ENCODE measurements at regions not wholly inside any gene's neighbourhood (a gene's known extent, or its start where the extent isn't known, plus 50 kb on each side); places are given as distances from the start of the nearest gene placed in this dataset.
"Not testable (repeated sequence)": the region's sequence is repeated elsewhere in the genome, so short reads cannot be mapped to it uniquely, and the experiment has no call there.

DNA sequence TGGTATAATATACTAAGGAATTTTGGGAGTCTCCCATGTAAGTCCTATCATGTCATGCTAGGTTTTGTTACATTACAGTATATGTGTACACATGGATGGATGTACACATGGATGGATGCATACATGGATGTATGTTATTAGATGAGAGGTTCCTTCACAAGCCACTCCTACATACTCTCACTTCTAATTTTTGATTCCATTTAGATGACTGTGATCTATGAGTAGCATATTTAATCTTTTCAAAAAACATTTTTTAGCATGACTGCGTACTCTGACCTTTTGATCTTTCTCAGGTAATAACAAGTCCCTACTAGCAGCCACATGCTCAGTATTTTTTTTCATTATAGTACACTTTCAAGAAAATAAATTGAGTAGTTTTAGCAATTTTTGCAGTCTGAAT is 441.8 kb downstream of the SLITRK1 start:
- DNase-seq (ENCODE audit: low read depth in 1 of 2, low spot score in 1 of 2), result no peak
- no peak for TF ChIP-seq SPI1 (IDR thresholded peaks at IDR 0.05; ENCODE audit: borderline replicate concordance, low read depth)
- TF ChIP-seq, protein P1, sequence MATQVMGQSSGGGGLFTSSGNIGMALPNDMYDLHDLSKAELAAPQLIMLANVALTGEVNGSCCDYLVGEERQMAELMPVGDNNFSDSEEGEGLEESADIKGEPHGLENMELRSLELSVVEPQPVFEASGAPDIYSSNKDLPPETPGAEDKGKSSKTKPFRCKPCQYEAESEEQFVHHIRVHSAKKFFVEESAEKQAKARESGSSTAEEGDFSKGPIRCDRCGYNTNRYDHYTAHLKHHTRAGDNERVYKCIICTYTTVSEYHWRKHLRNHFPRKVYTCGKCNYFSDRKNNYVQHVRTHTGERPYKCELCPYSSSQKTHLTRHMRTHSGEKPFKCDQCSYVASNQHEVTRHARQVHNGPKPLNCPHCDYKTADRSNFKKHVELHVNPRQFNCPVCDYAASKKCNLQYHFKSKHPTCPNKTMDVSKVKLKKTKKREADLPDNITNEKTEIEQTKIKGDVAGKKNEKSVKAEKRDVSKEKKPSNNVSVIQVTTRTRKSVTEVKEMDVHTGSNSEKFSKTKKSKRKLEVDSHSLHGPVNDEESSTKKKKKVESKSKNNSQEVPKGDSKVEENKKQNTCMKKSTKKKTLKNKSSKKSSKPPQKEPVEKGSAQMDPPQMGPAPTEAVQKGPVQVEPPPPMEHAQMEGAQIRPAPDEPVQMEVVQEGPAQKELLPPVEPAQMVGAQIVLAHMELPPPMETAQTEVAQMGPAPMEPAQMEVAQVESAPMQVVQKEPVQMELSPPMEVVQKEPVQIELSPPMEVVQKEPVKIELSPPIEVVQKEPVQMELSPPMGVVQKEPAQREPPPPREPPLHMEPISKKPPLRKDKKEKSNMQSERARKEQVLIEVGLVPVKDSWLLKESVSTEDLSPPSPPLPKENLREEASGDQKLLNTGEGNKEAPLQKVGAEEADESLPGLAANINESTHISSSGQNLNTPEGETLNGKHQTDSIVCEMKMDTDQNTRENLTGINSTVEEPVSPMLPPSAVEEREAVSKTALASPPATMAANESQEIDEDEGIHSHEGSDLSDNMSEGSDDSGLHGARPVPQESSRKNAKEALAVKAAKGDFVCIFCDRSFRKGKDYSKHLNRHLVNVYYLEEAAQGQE (IDR thresholded peaks at IDR 0.05; ENCODE audit: insufficient replicate concordance, low read depth), result no peak
- no peak for TF ChIP-seq GABPA (IDR thresholded peaks at IDR 0.05; ENCODE audit: low read depth)
- TF ChIP-seq, protein P2, sequence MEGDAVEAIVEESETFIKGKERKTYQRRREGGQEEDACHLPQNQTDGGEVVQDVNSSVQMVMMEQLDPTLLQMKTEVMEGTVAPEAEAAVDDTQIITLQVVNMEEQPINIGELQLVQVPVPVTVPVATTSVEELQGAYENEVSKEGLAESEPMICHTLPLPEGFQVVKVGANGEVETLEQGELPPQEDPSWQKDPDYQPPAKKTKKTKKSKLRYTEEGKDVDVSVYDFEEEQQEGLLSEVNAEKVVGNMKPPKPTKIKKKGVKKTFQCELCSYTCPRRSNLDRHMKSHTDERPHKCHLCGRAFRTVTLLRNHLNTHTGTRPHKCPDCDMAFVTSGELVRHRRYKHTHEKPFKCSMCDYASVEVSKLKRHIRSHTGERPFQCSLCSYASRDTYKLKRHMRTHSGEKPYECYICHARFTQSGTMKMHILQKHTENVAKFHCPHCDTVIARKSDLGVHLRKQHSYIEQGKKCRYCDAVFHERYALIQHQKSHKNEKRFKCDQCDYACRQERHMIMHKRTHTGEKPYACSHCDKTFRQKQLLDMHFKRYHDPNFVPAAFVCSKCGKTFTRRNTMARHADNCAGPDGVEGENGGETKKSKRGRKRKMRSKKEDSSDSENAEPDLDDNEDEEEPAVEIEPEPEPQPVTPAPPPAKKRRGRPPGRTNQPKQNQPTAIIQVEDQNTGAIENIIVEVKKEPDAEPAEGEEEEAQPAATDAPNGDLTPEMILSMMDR (IDR thresholded peaks at IDR 0.05; ENCODE audit: insufficient read depth, low read length), result no peak
- TF ChIP-seq POLR2AphosphoS5 (IDR thresholded peaks at IDR 0.05; ENCODE audit: low read depth), result no peak
- Histone ChIP-seq H3K27me3 (ENCODE audit: insufficient read depth, poor library complexity, severe bottlenecking) (no peaks in the 10 kb centered on the region), H3K4me3 (replicated peaks; ENCODE audit: insufficient read depth, low read length) (no peak overlapping the region), H3K27ac (replicated peaks) (no peak overlapping the region)

DNA sequence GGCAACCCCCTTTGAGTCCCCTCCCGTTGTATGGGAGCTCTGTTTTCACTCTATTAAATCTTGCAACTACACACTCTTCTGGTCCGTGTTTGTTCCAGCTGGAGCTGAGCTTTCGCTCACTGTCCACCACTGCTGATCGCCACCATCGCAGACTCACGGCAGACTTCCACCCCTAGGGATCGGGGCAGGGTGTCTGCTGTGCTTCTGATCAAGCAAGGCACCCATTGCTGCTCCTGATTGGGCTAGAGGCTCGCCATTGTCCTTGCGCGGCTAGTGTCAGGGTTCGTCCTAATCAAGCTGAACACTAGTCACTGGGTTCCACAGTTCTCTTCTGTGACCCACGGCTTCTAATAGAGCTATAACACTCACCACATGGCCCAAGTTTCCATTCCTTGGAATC is 442.8 kb downstream of the SLITRK1 start:
- DNase-seq (ENCODE audit: low read depth in 1 of 2, low spot score in 1 of 2); H3K27ac ChIP-seq (replicated peaks): not testable (repeated sequence)

DNA sequence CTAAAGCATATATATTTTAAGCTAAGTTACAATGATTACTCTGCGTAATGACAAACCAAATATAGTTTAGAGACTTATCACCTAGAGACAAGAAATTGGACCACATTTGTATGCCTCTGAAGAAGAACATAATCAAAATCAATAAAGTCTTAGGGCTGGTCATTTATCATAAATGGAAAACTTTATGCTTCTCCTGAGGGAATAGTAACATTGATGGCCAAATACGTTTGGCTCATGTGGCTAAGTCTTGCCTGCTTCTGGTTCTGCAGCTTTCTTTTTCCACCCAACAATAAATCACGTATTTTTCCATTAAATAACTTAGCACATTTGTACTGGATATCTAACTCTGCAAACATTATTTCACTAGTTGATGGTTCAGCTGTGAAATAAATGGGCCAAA is 458.4 kb downstream of the SLITRK1 start:
- no peak for TF ChIP-seq POLR2AphosphoS5 (IDR thresholded peaks at IDR 0.05; ENCODE audit: low read depth)
- TF ChIP-seq SPI1 (IDR thresholded peaks at IDR 0.05; ENCODE audit: borderline replicate concordance, low read depth), result no peak
- TF ChIP-seq, protein P2 (IDR thresholded peaks at IDR 0.05; ENCODE audit: insufficient read depth, low read length), result no peak
- TF ChIP-seq, protein P1 (IDR thresholded peaks at IDR 0.05; ENCODE audit: insufficient replicate concordance, low read depth), result no peak
- no peak for TF ChIP-seq GABPA (IDR thresholded peaks at IDR 0.05; ENCODE audit: low read depth)

More for the DNA sequence above, 442.8 kb downstream of the SLITRK1 start:
- H3K4me3 ChIP-seq (replicated peaks; ENCODE audit: insufficient read depth, low read length); H3K27me3 ChIP-seq (ENCODE audit: insufficient read depth, poor library complexity, severe bottlenecking): not testable (repeated sequence)

DNA sequence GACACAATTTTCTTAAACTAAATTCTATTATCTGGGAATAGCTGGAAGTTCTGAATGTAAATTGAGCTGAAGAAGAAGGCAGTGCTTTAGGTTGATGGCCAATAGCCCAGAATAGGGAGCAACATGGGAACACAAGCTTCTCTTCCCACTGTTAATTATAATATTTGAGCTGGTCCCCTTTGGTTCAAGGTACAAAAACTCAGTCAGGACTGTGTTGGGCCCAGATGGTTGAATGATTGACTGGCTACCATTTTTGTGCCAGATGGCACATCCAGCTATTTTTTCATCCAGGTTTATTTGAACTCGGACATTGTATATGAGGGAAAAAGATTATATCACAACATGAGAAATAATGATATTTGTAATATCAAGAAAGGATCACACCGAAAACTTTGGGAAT is 458.9 kb downstream of the SLITRK1 start:
- DNase-seq (ENCODE audit: low read depth in 1 of 2, low spot score in 1 of 2), result no peak
- TF ChIP-seq, protein P1 (IDR thresholded peaks at IDR 0.05; ENCODE audit: insufficient replicate concordance, low read depth), result no peak
- TF ChIP-seq, protein P2 (IDR thresholded peaks at IDR 0.05; ENCODE audit: insufficient read depth, low read length), result no peak
- TF ChIP-seq GABPA (IDR thresholded peaks at IDR 0.05; ENCODE audit: low read depth) (no peak), SPI1 (IDR thresholded peaks at IDR 0.05; ENCODE audit: borderline replicate concordance, low read depth) (no peak), POLR2AphosphoS5 (IDR thresholded peaks at IDR 0.05; ENCODE audit: low read depth) (no peak)
- no peaks in the 10 kb centered on the region for H3K27me3 ChIP-seq (ENCODE audit: insufficient read depth, poor library complexity, severe bottlenecking)
- H3K4me3 ChIP-seq (replicated peaks; ENCODE audit: insufficient read depth, low read length), result no peak overlapping the region
- no peak overlapping the region for H3K27ac ChIP-seq (replicated peaks)

More for the DNA sequence above, 458.4 kb downstream of the SLITRK1 start:
- Histone ChIP-seq H3K4me3 (replicated peaks; ENCODE audit: insufficient read depth, low read length) (no peak overlapping the region), H3K27ac (replicated peaks) (no peak overlapping the region), H3K27me3 (ENCODE audit: insufficient read depth, poor library complexity, severe bottlenecking) (no peaks in the 10 kb centered on the region)
- no peak for DNase-seq (ENCODE audit: low read depth in 1 of 2, low spot score in 1 of 2)

Measured in HL-60 (cell line).